PC-3 (cell line): ENCODE measurements at regions not wholly inside any gene's neighbourhood (a gene's known extent, or its start where the extent isn't known, plus 50 kb on each side); places are given as distances from the start of the nearest gene placed in this dataset.

Experiments
- ATAC-seq: fragments of 200-7000 bp; cut with Tn5 transposase; 2 replicates; pipeline ENCODE4 v1.9.1; 2020; ENCODE audit warnings: mild to moderate bottlenecking, moderate library complexity
- BruUV-seq: library from RNA; stranded (reverse); fragments of 400-500 nt; replicated peaks from 2 replicates; lab custom pipeline; 2021; lab: Mats Ljungman, UMichigan
- CTCF ChIA-PET: fragments of 300-600 bp; sonication (Branson Sonifier 250); formaldehyde crosslinking; loops from one replicate; lab custom pipeline; 2022; ENCODE audit warnings: antibody characterized with exemption; lab: Charles Lee
- POLR2A ChIA-PET: fragments of 300-600 bp; sonication (Branson Sonifier 250); formaldehyde crosslinking; loops from one replicate; lab custom pipeline; 2022; ENCODE audit warnings: antibody characterized with exemption; ENCODE audit not compliant: unreplicated experiment; lab: Charles Lee
- DNase-seq: peaks from one replicate; pipeline ENCODE4 v3.0.0-alpha.2; 2015
- H2AFZ ChIP-seq: fragments of 300-600 bp; sonication (generic); 2 replicates; pipeline ENCODE4 v1.6.0; 2016; ENCODE audit warnings: antibody characterized with exemption, low read length
- H3F3A ChIP-seq: fragments of 300-600 bp; sonication (generic); one replicate; pipeline ENCODE4 v1.6.0; 2017; ENCODE audit warnings: antibody characterized with exemption, low read length, control low read depth, mild to moderate bottlenecking; ENCODE audit not compliant: unreplicated experiment
- H3K27ac ChIP-seq: fragments of 300-600 bp; sonication (generic); 2 replicates; pipeline ENCODE4 v1.5.1; 2016; ENCODE audit warnings: mild to moderate bottlenecking, low read length
- H3K27me3 ChIP-seq: fragments of 300-600 bp; sonication (generic); 2 replicates; pipeline ENCODE4 v1.6.1; 2016; ENCODE audit warnings: low read length, mixed read lengths
- H3K36me3 ChIP-seq: fragments of 300-600 bp; sonication (generic); 2 replicates; pipeline ENCODE4 v1.6.1; 2016; ENCODE audit warnings: low read depth, mixed run types, low read length, mixed read lengths
- H3K4me1 ChIP-seq: fragments of 300-600 bp; sonication (generic); 2 replicates; pipeline ENCODE4 v1.5.1; 2016; ENCODE audit warnings: low read length; ENCODE audit not compliant: insufficient read depth
- H3K4me2 ChIP-seq: fragments of 300-600 bp; sonication (generic); 2 replicates; pipeline ENCODE4 v1.6.0; 2016; ENCODE audit warnings: low read length
- H3K4me3 ChIP-seq: fragments of 300-600 bp; sonication (generic); 2 replicates; pipeline ENCODE4 v1.5.1; 2016; ENCODE audit warnings: mild to moderate bottlenecking, low read length, mixed read lengths
- H3K79me2 ChIP-seq: fragments of 300-600 bp; sonication (generic); 2 replicates; pipeline ENCODE4 v1.6.1; 2017; ENCODE audit warnings: low read length, mixed read lengths
- H3K9ac ChIP-seq: fragments of 300-600 bp; sonication (generic); 2 replicates; pipeline ENCODE4 v1.6.0; 2016; ENCODE audit warnings: mild to moderate bottlenecking, low read length
- H3K9me2 ChIP-seq: fragments of 300-600 bp; sonication (generic); replicated peaks from 2 replicates; pipeline ENCODE4 v1.6.1; 2016; ENCODE audit warnings: mixed run types, low read length, mixed read lengths
- H3K9me3 ChIP-seq: fragments of 300-600 bp; sonication (generic); 2 replicates; pipeline ENCODE4 v1.6.1; 2016; ENCODE audit warnings: low read length, mixed read lengths
- H4K20me1 ChIP-seq: fragments of 300-600 bp; sonication (generic); 2 replicates; pipeline ENCODE4 v1.6.1; 2016; ENCODE audit warnings: low read length, mixed read lengths
- CTCF ChIP-seq: fragments of 300-600 bp; sonication (generic); conservative IDR thresholded peaks from 2 replicates; pipeline ENCODE4 v1.5.1; 2017; ENCODE audit warnings: antibody characterized with exemption, low read depth, mild to moderate bottlenecking, low read length
- EZH2 ChIP-seq: fragments of 300-600 bp; sonication (generic); IDR thresholded peaks from one replicate; pipeline ENCODE4 v1.6.1; 2017; ENCODE audit warnings: antibody characterized with exemption, mild to moderate bottlenecking, low read length; ENCODE audit not compliant: unreplicated experiment
- EZH2phosphoT487 ChIP-seq: fragments of 300-600 bp; sonication (generic); IDR thresholded peaks from 2 replicates; pipeline ENCODE4 v1.6.1; 2018; ENCODE audit warnings: mild to moderate bottlenecking, antibody characterized with exemption, low read length, borderline replicate concordance
- intact Hi-C: fragments of 100-400 bp; cut with micrococcal nuclease; formaldehyde crosslinking; loops from 2 replicates; pipeline ENCODE4 v1.9.0; 2023

DNA sequence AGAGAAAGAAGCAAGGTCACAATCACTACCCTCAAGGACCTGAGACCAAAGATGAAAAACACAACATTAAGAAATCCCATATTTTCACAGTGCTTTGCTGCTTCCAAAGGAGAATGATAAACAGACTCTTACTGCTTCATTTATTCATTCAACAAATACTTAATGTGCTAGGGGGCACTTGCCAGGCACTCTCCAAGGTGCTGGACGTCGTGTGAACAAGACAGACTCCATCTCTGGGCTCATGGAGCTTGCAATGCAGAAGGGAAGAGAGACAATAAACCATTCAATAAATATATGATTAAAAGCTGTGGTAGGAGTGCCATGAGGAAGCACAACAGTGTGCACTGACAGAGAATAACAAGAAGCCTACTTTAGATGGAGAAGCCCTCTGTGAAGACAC is 327.7 kb downstream of the CDK5RAP2 start:
- Histone ChIP-seq H3F3A (no peaks in the 10 kb centered on the region), H3K9ac (no peak overlapping the region), H4K20me1 (no peaks in the 10 kb centered on the region), H2AFZ (no peak overlapping the region), H3K79me2 (no peaks in the 10 kb centered on the region), H3K4me1 (no peaks in the 10 kb centered on the region), H3K4me2 (no peak overlapping the region), H3K9me2 (no peaks in the 10 kb centered on the region), H3K9me3 (no peaks in the 10 kb centered on the region), H3K27ac (no peak overlapping the region), H3K4me3 (no peak overlapping the region), H3K27me3 (no peaks in the 10 kb centered on the region), H3K36me3 (no peaks in the 10 kb centered on the region)
- TF ChIP-seq EZH2phosphoT487 (no peak), EZH2 (no peak), CTCF (no peak)
- ATAC-seq (no peak), DNase-seq (no peak)
- ChIA-PET POLR2A (no interaction called here), CTCF (no interaction called here)
- no TSS peak for BruUV-seq
- intact Hi-C loops: no loop called here

DNA sequence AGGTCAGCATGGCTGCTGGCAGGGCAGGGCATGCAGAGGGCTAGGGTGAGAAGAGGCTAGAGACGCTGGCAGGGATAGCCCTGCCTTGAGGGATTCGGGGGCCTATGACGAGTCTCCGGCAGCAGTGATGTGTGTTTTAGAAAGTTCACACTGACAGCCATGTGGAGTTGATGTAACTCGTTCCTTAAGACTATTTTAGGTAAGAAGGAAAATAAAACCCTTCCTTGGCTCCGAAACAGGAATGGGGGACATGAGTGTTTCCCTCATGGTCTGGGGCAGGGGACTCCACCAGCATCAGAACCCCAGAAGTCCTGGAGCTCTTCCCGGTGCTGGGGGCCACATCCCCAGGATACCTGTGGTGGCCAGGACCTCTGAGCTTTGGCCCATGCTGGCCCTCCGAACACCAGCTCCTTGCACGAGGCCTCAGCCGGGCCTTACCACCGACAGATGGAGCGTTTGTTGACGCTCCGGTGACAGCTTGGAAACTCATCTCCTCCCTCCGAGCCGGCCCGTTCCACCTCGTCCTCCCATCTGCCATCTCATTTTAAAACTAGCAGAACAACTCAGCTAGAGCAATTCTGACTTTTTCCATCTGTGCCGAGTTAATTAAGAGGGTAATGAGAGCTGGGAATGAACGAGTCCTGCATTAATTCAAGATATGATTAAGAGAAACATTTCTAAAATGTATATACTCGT is 337.7 kb downstream of the CDK5RAP2 start:
- H3F3A ChIP-seq: no peaks in the 10 kb centered on the region
- no peaks in the 10 kb centered on the region for H4K20me1 ChIP-seq
- TF ChIP-seq EZH2phosphoT487 (no peak), CTCF (no peak), EZH2 (no peak)
- no peaks in the 10 kb centered on the region for H3K9me2 ChIP-seq
- no peak overlapping the region for H3K4me2 ChIP-seq
- no peak overlapping the region for H2AFZ ChIP-seq
- intact Hi-C loops: no loop called here
- POLR2A ChIA-PET: no interaction called here
- H3K4me1 ChIP-seq: no peaks in the 10 kb centered on the region
- H3K27me3 ChIP-seq: no peaks in the 10 kb centered on the region
- DNase-seq (no peak), ATAC-seq (no peak)
- CTCF ChIA-PET: no interaction called here
- H3K36me3 ChIP-seq: no peaks in the 10 kb centered on the region
- no peak overlapping the region for H3K4me3 ChIP-seq
- no TSS peak for BruUV-seq
- no peaks in the 10 kb centered on the region for H3K79me2 ChIP-seq
- no peaks in the 10 kb centered on the region for H3K9me3 ChIP-seq
- no peak overlapping the region for H3K9ac ChIP-seq
- H3K27ac ChIP-seq: no peak overlapping the region

DNA sequence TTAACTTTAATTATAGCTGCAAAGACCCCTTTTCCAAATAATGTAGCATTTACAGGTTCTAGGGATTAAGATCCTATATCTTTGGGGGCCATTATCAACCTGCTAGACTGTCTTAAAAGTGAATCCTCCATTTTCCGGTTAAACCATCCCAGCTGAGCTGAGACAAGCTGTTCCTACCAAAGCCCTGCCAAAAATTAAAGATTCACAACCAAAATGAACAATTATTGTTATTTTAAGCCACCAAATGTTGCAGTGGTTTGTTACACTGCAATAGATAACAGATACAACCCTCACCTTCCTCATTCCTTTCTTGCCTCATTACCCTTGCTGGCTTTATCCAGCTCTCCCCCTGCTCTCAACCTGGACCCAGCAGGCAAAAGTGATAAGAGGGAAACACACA is 343.4 kb downstream of the CDK5RAP2 start:
- Histone ChIP-seq H3K36me3 (no peaks in the 10 kb centered on the region), H3K4me3 (no peak overlapping the region), H3K27ac (no peak overlapping the region), H4K20me1 (no peaks in the 10 kb centered on the region), H3K27me3 (no peaks in the 10 kb centered on the region), H3K79me2 (no peaks in the 10 kb centered on the region), H3K4me1 (no peaks in the 10 kb centered on the region), H3F3A (no peaks in the 10 kb centered on the region), H3K4me2 (no peak overlapping the region), H2AFZ (no peak overlapping the region), H3K9me2 (no peaks in the 10 kb centered on the region), H3K9ac (no peak overlapping the region), H3K9me3 (no peaks in the 10 kb centered on the region)
- no peak for TF ChIP-seq EZH2
- TF ChIP-seq CTCF: no peak
- no peak for TF ChIP-seq EZH2phosphoT487
- CTCF ChIA-PET: no interaction called here
- POLR2A ChIA-PET: no interaction called here
- BruUV-seq: no TSS peak
- ATAC-seq (no peak), DNase-seq (no peak)
- intact Hi-C loops: no loop called here
